ENCODE measurements at regions not wholly inside any gene's neighbourhood (a gene's known extent, or its start where the extent isn't known, plus 50 kb on each side); places are given as distances from the start of the nearest gene placed in this dataset.
"Not testable (repeated sequence)": the region's sequence is repeated elsewhere in the genome, so short reads cannot be mapped to it uniquely, and the experiment has no call there.

DNA sequence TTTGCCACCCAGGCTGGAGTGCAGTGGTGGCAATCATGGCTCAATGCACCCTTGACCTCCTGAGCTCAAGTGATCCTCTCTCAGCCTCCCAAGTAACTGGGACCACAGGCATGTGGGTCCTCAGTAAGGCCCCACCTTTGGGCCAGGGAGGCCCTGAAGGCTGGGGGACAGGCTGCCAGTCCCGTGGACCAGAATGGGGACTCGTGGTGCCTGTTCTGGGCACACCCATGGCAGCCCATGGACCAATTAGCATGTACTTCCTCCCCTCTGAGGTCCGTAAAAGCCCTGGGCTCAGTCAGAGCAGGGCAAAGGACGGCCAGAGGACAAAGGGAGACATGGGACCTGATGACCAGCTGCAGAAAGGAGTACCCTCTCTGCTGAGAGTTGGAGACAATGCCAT lies 1590.8 kb downstream of the KHDRBS2 start:
- TF ChIP-seq, protein P1, sequence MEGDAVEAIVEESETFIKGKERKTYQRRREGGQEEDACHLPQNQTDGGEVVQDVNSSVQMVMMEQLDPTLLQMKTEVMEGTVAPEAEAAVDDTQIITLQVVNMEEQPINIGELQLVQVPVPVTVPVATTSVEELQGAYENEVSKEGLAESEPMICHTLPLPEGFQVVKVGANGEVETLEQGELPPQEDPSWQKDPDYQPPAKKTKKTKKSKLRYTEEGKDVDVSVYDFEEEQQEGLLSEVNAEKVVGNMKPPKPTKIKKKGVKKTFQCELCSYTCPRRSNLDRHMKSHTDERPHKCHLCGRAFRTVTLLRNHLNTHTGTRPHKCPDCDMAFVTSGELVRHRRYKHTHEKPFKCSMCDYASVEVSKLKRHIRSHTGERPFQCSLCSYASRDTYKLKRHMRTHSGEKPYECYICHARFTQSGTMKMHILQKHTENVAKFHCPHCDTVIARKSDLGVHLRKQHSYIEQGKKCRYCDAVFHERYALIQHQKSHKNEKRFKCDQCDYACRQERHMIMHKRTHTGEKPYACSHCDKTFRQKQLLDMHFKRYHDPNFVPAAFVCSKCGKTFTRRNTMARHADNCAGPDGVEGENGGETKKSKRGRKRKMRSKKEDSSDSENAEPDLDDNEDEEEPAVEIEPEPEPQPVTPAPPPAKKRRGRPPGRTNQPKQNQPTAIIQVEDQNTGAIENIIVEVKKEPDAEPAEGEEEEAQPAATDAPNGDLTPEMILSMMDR (IDR thresholded peaks at IDR 0.05; ENCODE audit: control insufficient read depth, extremely low read depth, insufficient read depth) = no peak
- H3K4me3 ChIP-seq (ENCODE audit: low read depth, low read length) = no peak overlapping the region
- no peak for DNase-seq (ENCODE audit: low read depth)

DNA sequence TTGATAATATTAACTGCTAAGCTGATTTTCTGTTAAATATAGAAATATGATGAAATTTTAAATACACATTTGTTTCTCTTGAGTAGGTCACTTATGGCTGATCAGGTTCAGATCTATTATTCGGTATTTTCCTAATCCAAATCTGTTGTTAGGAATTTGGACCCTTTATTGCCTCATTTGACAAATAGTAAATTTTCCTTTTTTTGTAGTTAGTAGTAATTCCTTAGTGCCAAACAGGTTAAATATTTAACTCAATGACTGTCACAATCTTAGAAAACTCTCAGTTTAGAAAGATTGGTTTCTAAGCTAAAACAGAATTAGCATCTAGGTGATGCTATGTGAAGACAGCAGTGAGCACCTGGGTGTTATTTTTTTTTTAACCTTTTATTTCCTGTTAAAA lies 1598.9 kb downstream of the KHDRBS2 start:
- DNase-seq (ENCODE audit: low read depth) = no peak
- H3K4me3 ChIP-seq (ENCODE audit: low read depth, low read length) = no peak overlapping the region
- TF ChIP-seq, protein P1 (IDR thresholded peaks at IDR 0.05; ENCODE audit: control insufficient read depth, extremely low read depth, insufficient read depth) = no peak

DNA sequence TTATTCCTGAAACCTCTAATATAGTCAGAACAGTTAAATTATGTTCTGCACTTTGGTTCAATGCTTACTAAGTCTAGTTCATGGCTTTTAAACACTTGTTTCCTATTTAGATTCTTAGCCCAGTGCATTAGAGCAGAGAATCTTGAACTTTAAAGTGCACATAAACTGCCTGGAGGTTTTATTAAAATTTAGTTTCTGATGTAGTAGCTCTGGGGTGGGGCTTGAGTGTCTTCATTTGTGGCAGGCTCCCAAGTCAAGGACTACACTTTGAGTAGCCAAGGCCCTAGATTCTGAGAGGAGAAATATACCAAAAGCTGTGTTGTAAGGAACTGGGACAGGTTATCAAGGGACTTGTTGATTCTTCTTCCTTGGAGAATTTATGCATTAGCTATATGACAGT lies 1604.2 kb downstream of the KHDRBS2 start:
- no peak overlapping the region for H3K4me3 ChIP-seq (ENCODE audit: low read depth, low read length)
- DNase-seq (ENCODE audit: low read depth) = no peak
- TF ChIP-seq, protein P1 (IDR thresholded peaks at IDR 0.05; ENCODE audit: control insufficient read depth, extremely low read depth, insufficient read depth) = no peak

DNA sequence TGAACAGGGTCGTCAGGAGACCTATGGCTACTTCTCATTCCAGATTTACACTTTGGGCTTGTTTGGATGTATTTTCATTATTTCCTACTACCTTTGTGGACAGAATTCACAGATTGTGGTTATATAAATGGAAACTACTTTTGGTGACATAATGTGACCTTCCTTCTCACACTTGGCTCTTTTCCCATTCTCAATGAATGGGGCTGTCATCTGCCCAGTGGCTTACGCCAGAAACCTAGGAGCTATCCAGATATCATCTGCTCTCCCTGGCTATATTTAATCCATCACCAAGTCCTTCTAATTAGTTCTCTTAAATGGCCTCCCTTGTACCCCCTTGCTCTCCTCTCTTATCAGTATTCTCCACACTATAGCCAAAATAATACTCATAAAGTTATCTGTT lies 1606.8 kb downstream of the KHDRBS2 start:
- no peak overlapping the region for H3K4me3 ChIP-seq (ENCODE audit: low read depth, low read length)
- TF ChIP-seq, protein P1 (IDR thresholded peaks at IDR 0.05; ENCODE audit: control insufficient read depth, extremely low read depth, insufficient read depth) = no peak
- no peak for DNase-seq (ENCODE audit: low read depth)

DNA sequence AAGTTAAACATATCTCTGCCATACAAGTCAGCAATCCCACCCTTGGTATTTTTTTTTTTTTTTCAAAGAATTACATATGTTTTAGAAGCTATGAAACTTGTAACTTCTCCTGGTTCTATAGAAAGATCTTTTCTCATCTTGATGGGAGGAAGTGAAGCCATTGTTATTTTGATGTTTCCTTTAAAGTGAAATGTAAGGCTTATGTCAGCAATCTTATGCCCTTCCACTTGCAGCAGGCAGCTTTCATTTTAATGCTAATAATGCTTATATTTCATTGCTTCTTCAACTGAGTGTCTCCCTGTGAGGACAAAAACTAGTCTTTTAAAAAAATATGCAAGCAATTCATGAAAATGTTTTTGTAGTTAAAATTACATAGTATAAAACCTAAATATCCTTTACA lies 1614.7 kb downstream of the KHDRBS2 start:
- TF ChIP-seq, protein P1 (IDR thresholded peaks at IDR 0.05; ENCODE audit: control insufficient read depth, extremely low read depth, insufficient read depth) = no peak
- DNase-seq (ENCODE audit: low read depth) = no peak
- H3K4me3 ChIP-seq (ENCODE audit: low read depth, low read length) = no peak overlapping the region

DNA sequence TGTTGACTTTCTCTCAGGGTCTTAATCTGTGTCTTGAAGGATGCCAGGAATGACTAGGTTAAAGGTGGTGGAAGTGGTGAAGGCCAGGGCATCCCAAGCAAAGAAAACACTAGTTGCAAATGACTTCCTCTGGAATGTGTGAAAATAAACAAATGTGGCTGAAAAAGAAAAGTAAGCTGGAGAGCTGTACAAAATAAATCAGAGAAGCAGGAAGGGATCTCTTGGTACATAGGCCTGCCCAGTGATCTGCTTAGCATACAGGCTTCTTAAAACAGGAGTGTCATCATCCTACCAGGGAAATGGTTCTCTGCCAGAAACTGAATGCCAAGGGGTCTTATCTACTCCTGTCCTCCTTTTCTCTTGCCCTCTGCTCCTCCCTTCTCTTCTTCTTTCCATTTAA lies 1616.0 kb downstream of the KHDRBS2 start:
- no peak overlapping the region for H3K4me3 ChIP-seq (ENCODE audit: low read depth, low read length)
- TF ChIP-seq, protein P1 (IDR thresholded peaks at IDR 0.05; ENCODE audit: control insufficient read depth, extremely low read depth, insufficient read depth) = no peak
- no peak for DNase-seq (ENCODE audit: low read depth)

DNA sequence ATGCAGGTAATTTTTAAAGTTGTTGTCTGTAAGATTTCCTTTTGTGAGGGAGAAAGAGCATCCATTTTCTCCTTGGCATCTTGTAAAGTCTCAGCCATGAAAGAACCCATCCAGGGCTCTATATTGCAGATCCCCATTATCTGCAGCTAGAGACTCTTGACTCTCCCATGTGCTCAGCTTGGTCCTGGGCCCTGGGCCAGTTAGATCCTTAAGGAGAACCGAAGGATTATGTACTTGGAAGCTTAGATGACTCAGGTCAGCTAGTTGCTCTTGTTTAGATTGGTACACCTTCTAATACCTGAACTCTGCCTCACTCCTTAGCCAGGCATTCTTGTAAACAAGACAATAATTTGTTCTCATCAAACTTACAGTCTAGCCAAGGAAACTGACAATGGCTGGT lies 1617.6 kb downstream of the KHDRBS2 start:
- DNase-seq (ENCODE audit: low read depth) = no peak
- no peak overlapping the region for H3K4me3 ChIP-seq (ENCODE audit: low read depth, low read length)
- TF ChIP-seq, protein P1 (IDR thresholded peaks at IDR 0.05; ENCODE audit: control insufficient read depth, extremely low read depth, insufficient read depth) = no peak

DNA sequence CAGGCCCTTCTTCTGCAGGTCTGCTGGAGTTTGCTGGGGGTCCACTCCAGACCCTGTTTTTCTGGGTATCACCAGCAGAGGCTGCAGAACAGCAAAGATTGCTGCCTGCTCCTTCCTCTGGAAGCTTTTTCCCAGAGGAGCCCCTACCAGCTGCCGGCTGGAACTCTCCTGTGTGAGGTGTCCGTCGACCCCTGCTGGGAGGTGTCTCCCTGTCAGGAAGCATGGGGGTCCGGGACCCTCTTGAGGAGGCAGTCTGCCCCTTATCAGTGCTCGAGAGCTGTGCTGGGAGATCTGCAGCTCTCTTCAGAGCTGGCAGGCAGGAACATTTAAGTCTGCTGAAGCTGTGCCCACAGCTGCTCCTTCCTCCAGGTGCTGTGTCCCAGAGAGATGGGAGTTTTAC lies 1622.8 kb downstream of the KHDRBS2 start:
- not testable (repeated sequence) for H3K4me3 ChIP-seq (ENCODE audit: low read depth, low read length); DNase-seq (ENCODE audit: low read depth)

Measured in LNCaP clone FGC (cell line).